GM19463 (cell line): ENCODE measurements at regions not wholly inside any gene's neighbourhood (a gene's known extent, or its start where the extent isn't known, plus 50 kb on each side); places are given as distances from the start of the nearest gene placed in this dataset.
"Not testable (repeated sequence)": the region's sequence is repeated elsewhere in the genome, so short reads cannot be mapped to it uniquely, and the experiment has no call there.

Experiments
- ATAC-seq: cut with Tn5 transposase; IDR thresholded peaks from one replicate; pipeline ENCODE4 v1.9.1; 2021; ENCODE audit warnings: mild to moderate bottlenecking, moderate library complexity; ENCODE audit not compliant: unreplicated experiment

GRCh38 chr2:53498210-53498609 lies 269.4 kb upstream of the CHAC2 start:
- no peak for ATAC-seq

- no peak for ATAC-seq
These were observed 270.6 kb upstream of the CHAC2 start for GRCh38 chr2:53497020-53497419.

GRCh38 chr2:53493210-53493609 lies 274.4 kb upstream of the CHAC2 start:
- ATAC-seq: no peak

GRCh38 chr2:53490659-53491058 lies 276.9 kb upstream of the CHAC2 start:
- ATAC-seq: no peak

GRCh38 chr2:53486185-53486899 lies 281.3 kb upstream of the CHAC2 start:
- ATAC-seq: not testable (repeated sequence)

- ATAC-seq: no peak
These were observed 282.4 kb upstream of the CHAC2 start for GRCh38 chr2:53485021-53485728.

GRCh38 chr2:53484531-53484930 lies 283.1 kb upstream of the CHAC2 start:
- no peak for ATAC-seq

- no peak for ATAC-seq
These were observed 290.1 kb upstream of the CHAC2 start for GRCh38 chr2:53477517-53477916.

GRCh38 chr2:53476834-53477233 lies 290.8 kb upstream of the CHAC2 start:
- no peak for ATAC-seq

- ATAC-seq: no peak
These were observed 291.8 kb upstream of the CHAC2 start for GRCh38 chr2:53475766-53476165.

GRCh38 chr2:53475321-53475720 lies 292.3 kb upstream of the CHAC2 start:
- ATAC-seq: no peak

- ATAC-seq: no peak
These were observed 292.7 kb upstream of the CHAC2 start for GRCh38 chr2:53474914-53475313.

GRCh38 chr2:53473775-53474311 lies 293.8 kb upstream of the CHAC2 start:
- no peak for ATAC-seq

GRCh38 chr2:53473236-53473635 lies 294.4 kb upstream of the CHAC2 start:
- ATAC-seq: no peak

GRCh38 chr2:53467467-53468180 lies 300.0 kb upstream of the CHAC2 start:
- ATAC-seq: no peak

GRCh38 chr2:53463806-53464726 lies 303.5 kb upstream of the CHAC2 start:
- ATAC-seq: no peak

GRCh38 chr2:53460937-53461336 lies 306.7 kb upstream of the CHAC2 start:
- no peak for ATAC-seq

- no peak for ATAC-seq
These were observed 307.3 kb upstream of the CHAC2 start for GRCh38 chr2:53460347-53460746.

GRCh38 chr2:53455094-53455493 lies 312.5 kb upstream of the CHAC2 start:
- no peak for ATAC-seq

- ATAC-seq: no peak
These were observed 314.5 kb upstream of the CHAC2 start for GRCh38 chr2:53452957-53453748.
